ENCODE measurements at regions not wholly inside any gene's neighbourhood (a gene's known extent, or its start where the extent isn't known, plus 50 kb on each side); places are given as distances from the start of the nearest gene placed in this dataset.

- no peaks in the 10 kb centered on the region for H3K36me3 ChIP-seq (ENCODE audit: control insufficient read depth, insufficient read depth, low read length)
- no peaks in the 10 kb centered on the region for H3K27me3 ChIP-seq (ENCODE audit: control insufficient read depth, insufficient read depth, low read length, poor library complexity, severe bottlenecking)
- DNase-seq, result no peak
- no peak overlapping the region for H3K9ac ChIP-seq (ENCODE audit: extremely low read depth, low read length, poor library complexity, severe bottlenecking)
- no peak overlapping the region for H3K4me3 ChIP-seq (ENCODE audit: low read length)
- Mint-ChIP-seq H3K4me1 (peaks cover 43% of the 10 kb centered on the region), H3K36me3 (ENCODE audit: low read depth) (no peaks in the 10 kb centered on the region), H3K9me3 (no peaks in the 10 kb centered on the region), H3K4me3 (no peak overlapping the region), H3K27me3 (ENCODE audit: insufficient read depth) (no peaks in the 10 kb centered on the region), H3K27ac (no peak overlapping the region)
- peaks cover 13% of the 10 kb centered on the region for H3K4me1 ChIP-seq (ENCODE audit: control insufficient read depth, insufficient read depth, low read length)
- TF ChIP-seq CTCF (conservative IDR thresholded peaks at IDR 0.05), result no peak
- no peak overlapping the region for H3K27ac ChIP-seq (ENCODE audit: low read depth, low read length)
- WGBS, 2 experiments (ENCODE audit: insufficient coverage in 1 of 2, insufficient read length in 1 of 2), result 94% methylated on average over 3 of the region's 3 CpGs; no CpG with 5 or more reads in 1 of the 2 experiments
- no peaks in the 10 kb centered on the region for H3K9me3 ChIP-seq (ENCODE audit: control insufficient read depth, low read length)
Observed at GRCh38 chr1:30248373-30248772, 475.0 kb downstream of the MATN1 start.

- DNase-seq, result no peak
- Mint-ChIP-seq H3K36me3 (ENCODE audit: low read depth) (no peaks in the 10 kb centered on the region), H3K27ac (peak overlapping the region; percentile 85), H3K4me1 (peaks cover 60% of the 10 kb centered on the region), H3K27me3 (ENCODE audit: insufficient read depth) (no peaks in the 10 kb centered on the region), H3K4me3 (no peak overlapping the region), H3K9me3 (no peaks in the 10 kb centered on the region)
- Histone ChIP-seq H3K27me3 (ENCODE audit: control insufficient read depth, insufficient read depth, low read length, poor library complexity, severe bottlenecking) (no peaks in the 10 kb centered on the region), H3K4me1 (ENCODE audit: control insufficient read depth, insufficient read depth, low read length) (peaks cover 15% of the 10 kb centered on the region), H3K9me3 (ENCODE audit: control insufficient read depth, low read length) (no peaks in the 10 kb centered on the region), H3K9ac (ENCODE audit: extremely low read depth, low read length, poor library complexity, severe bottlenecking) (no peak overlapping the region), H3K4me3 (ENCODE audit: low read length) (no peak overlapping the region), H3K27ac (ENCODE audit: low read depth, low read length) (no peak overlapping the region), H3K36me3 (ENCODE audit: control insufficient read depth, insufficient read depth, low read length) (no peaks in the 10 kb centered on the region)
- TF ChIP-seq CTCF (conservative IDR thresholded peaks at IDR 0.05), result no peak
- 92 to 93% methylated on average over 8 to 9 of the region's 9 CpGs for WGBS, 2 experiments (ENCODE audit: insufficient coverage in 1 of 2, insufficient read length in 1 of 2)
Observed at GRCh38 chr1:30244801-30245200, 478.6 kb downstream of the MATN1 start.

- Histone ChIP-seq H3K27me3 (ENCODE audit: control insufficient read depth, insufficient read depth, low read length, poor library complexity, severe bottlenecking) (no peaks in the 10 kb centered on the region), H3K36me3 (ENCODE audit: control insufficient read depth, insufficient read depth, low read length) (no peaks in the 10 kb centered on the region), H3K4me3 (ENCODE audit: low read length) (no peak overlapping the region), H3K9ac (ENCODE audit: extremely low read depth, low read length, poor library complexity, severe bottlenecking) (no peak overlapping the region), H3K9me3 (ENCODE audit: control insufficient read depth, low read length) (peaks cover 15% of the 10 kb centered on the region), H3K4me1 (ENCODE audit: control insufficient read depth, insufficient read depth, low read length) (peaks cover 15% of the 10 kb centered on the region), H3K27ac (ENCODE audit: low read depth, low read length) (no peak overlapping the region)
- Mint-ChIP-seq H3K9me3 (peaks cover 10% of the 10 kb centered on the region), H3K27me3 (ENCODE audit: insufficient read depth) (no peaks in the 10 kb centered on the region), H3K27ac (peak overlapping the region; percentile 85), H3K4me3 (no peak overlapping the region), H3K36me3 (ENCODE audit: low read depth) (peaks cover 3% of the 10 kb centered on the region), H3K4me1 (peaks cover 57% of the 10 kb centered on the region)
- 0 to 23% methylated on average over 2 to 5 of the region's 5 CpGs for WGBS, 2 experiments (ENCODE audit: insufficient coverage in 1 of 2, insufficient read length in 1 of 2)
- DNase-seq, result peak; percentile 92
- no peak for TF ChIP-seq CTCF (conservative IDR thresholded peaks at IDR 0.05)
Observed at GRCh38 chr1:30242722-30243457, 480.5 kb downstream of the MATN1 start.

All from endodermal cell (in vitro differentiated cells).